H9 (cell line): ENCODE measurements at regions not wholly inside any gene's neighbourhood (a gene's known extent, or its start where the extent isn't known, plus 50 kb on each side); places are given as distances from the start of the nearest gene placed in this dataset.

Experiments used
- DNase-seq: peaks from one replicate; pipeline ENCODE4 v3.0.0-alpha.2; 2017
- H2AFZ ChIP-seq: one replicate; pipeline ENCODE4 v1.6.1; 2013; ENCODE audit warnings: mild to moderate bottlenecking, low read length, control low read depth, moderate library complexity
- H2AK5ac ChIP-seq: 2 replicates; pipeline ENCODE4 v1.6.1; 2013; ENCODE audit warnings: low read length, control low read depth, mixed read lengths; ENCODE audit not compliant: insufficient read length
- H2BK120ac ChIP-seq: one replicate; pipeline ENCODE4 v1.6.1; 2013; ENCODE audit warnings: low read depth, mild to moderate bottlenecking, low read length, control low read depth, inconsistent platforms; ENCODE audit not compliant: poor library complexity, severe bottlenecking
- H2BK12ac ChIP-seq: 2 replicates; pipeline ENCODE4 v1.6.1; 2013; ENCODE audit warnings: low read length, control low read depth, mixed read lengths, low read depth; ENCODE audit not compliant: insufficient read length
- H2BK15ac ChIP-seq: 2 replicates; pipeline ENCODE4 v1.6.1; 2013; ENCODE audit warnings: low read depth, low read length, control low read depth
- H2BK20ac ChIP-seq: one replicate; pipeline ENCODE4 v1.6.1; 2013; ENCODE audit warnings: low read depth, mild to moderate bottlenecking, low read length, control low read depth, inconsistent platforms; ENCODE audit not compliant: poor library complexity, severe bottlenecking
- H2BK5ac ChIP-seq: 2 replicates; pipeline ENCODE4 v1.6.1; 2013; ENCODE audit warnings: low read length, control low read depth, mixed read lengths; ENCODE audit not compliant: insufficient read length
- H3K14ac ChIP-seq: 2 replicates; pipeline ENCODE4 v1.6.1; 2013; ENCODE audit warnings: low read length, control low read depth; ENCODE audit not compliant: insufficient read depth
- H3K18ac ChIP-seq: 2 replicates; pipeline ENCODE4 v1.6.1; 2013; ENCODE audit warnings: low read depth, mild to moderate bottlenecking, mixed read lengths, low read length, control low read depth; ENCODE audit not compliant: insufficient read length
- H3K23ac ChIP-seq: 2 replicates; pipeline ENCODE4 v1.6.1; 2013; ENCODE audit warnings: low read length, control low read depth, mixed read lengths, low read depth; ENCODE audit not compliant: insufficient read length
- H3K23me2 ChIP-seq: 2 replicates; pipeline ENCODE4 v1.6.1; 2013; ENCODE audit warnings: low read depth, mild to moderate bottlenecking, mixed read lengths, low read length, control low read depth; ENCODE audit not compliant: insufficient read length, poor library complexity, severe bottlenecking
- H3K27ac ChIP-seq: 2 replicates; pipeline ENCODE4 v1.5.1; 2013; ENCODE audit warnings: low read length, control low read depth, mixed read lengths, low read depth; ENCODE audit not compliant: insufficient read length
- H3K27me3 ChIP-seq: 2 replicates; pipeline ENCODE4 v1.6.1; 2013; ENCODE audit warnings: low read length, control low read depth, inconsistent platforms; ENCODE audit not compliant: insufficient read depth
- H3K4ac ChIP-seq: 2 replicates; pipeline ENCODE4 v1.6.1; 2013; ENCODE audit warnings: low read depth, mild to moderate bottlenecking, control low read depth, inconsistent platforms, low read length, moderate library complexity
- H3K4me1 ChIP-seq: 2 replicates; pipeline ENCODE4 v1.6.1; 2013; ENCODE audit warnings: low read length, control low read depth, inconsistent platforms; ENCODE audit not compliant: insufficient read depth
- H3K4me2 ChIP-seq: 2 replicates; pipeline ENCODE4 v1.6.1; 2013; ENCODE audit warnings: low read length, control low read depth, mixed read lengths; ENCODE audit not compliant: insufficient read length, insufficient read depth
- H3K56ac ChIP-seq: 2 replicates; pipeline ENCODE4 v1.6.1; 2013; ENCODE audit warnings: low read depth, mild to moderate bottlenecking, mixed read lengths, low read length, control low read depth; ENCODE audit not compliant: insufficient read length
- H3K79me1 ChIP-seq: 2 replicates; pipeline ENCODE4 v1.6.1; 2013; ENCODE audit warnings: low read depth, mild to moderate bottlenecking, moderate library complexity, low read length, control low read depth, inconsistent platforms; ENCODE audit not compliant: insufficient read depth, poor library complexity, severe bottlenecking
- H3K79me2 ChIP-seq: 2 replicates; pipeline ENCODE4 v1.6.1; 2013; ENCODE audit warnings: low read length, control low read depth, inconsistent platforms; ENCODE audit not compliant: insufficient read depth
- H3K9ac ChIP-seq: 2 replicates; pipeline ENCODE4 v1.6.1; 2013; ENCODE audit warnings: low read length, control low read depth, mixed read lengths; ENCODE audit not compliant: insufficient read length; ENCODE audit errors: extremely low read depth
- H3K9me3 ChIP-seq: one replicate; pipeline ENCODE4 v1.6.1; 2013; ENCODE audit warnings: low read depth, low read length, inconsistent platforms; ENCODE audit not compliant: control insufficient read depth
- H3T11ph ChIP-seq: one replicate; pipeline ENCODE4 v1.6.1; 2013; ENCODE audit warnings: mild to moderate bottlenecking, low read length, control low read depth, inconsistent platforms
- H4K20me1 ChIP-seq: one replicate; pipeline ENCODE4 v1.6.1; 2013; ENCODE audit not compliant: control insufficient read depth, insufficient read length, insufficient read depth
- H4K5ac ChIP-seq: 2 replicates; pipeline ENCODE4 v1.6.1; 2013; ENCODE audit warnings: low read depth, mild to moderate bottlenecking, mixed read lengths, low read length, control low read depth; ENCODE audit not compliant: insufficient read length
- H4K8ac ChIP-seq: replicated peaks from 2 replicates; pipeline ENCODE4 v1.6.1; 2013; ENCODE audit warnings: low read length, control low read depth, mixed read lengths, low read depth; ENCODE audit not compliant: insufficient read length
- H4K91ac ChIP-seq: 2 replicates; pipeline ENCODE4 v1.6.1; 2013; ENCODE audit warnings: low read depth, mild to moderate bottlenecking, moderate library complexity, mixed read lengths, low read length, control low read depth; ENCODE audit not compliant: insufficient read length
- H3K27ac Mint-ChIP-seq, 3 experiments: 2 replicates in 2 of 3; 3 replicates in 1 of 3; pipeline ENCODE4 v1.8.0; 2020 to 2021; ENCODE audit warnings: mixed read lengths in 3 of 3, mild to moderate bottlenecking in 1 of 3, moderate library complexity in 1 of 3
- H3K27me3 Mint-ChIP-seq: 2 replicates; pipeline ENCODE4 v1.8.0; 2021; ENCODE audit warnings: low read depth, mild to moderate bottlenecking, moderate library complexity, mixed read lengths
- H3K36me3 Mint-ChIP-seq, 3 experiments: 2 replicates in 2 of 3; 3 replicates in 1 of 3; pipeline ENCODE4 v1.8.0; 2020 to 2021; ENCODE audit warnings: low read depth in 3 of 3, mixed read lengths in 3 of 3; ENCODE audit not compliant: insufficient read depth in 1 of 3
- H3K4me1 Mint-ChIP-seq, 2 experiments: 2 replicates each; pipeline ENCODE4 v1.8.0; 2020; ENCODE audit warnings: mixed read lengths in 2 of 2
- H3K4me3 Mint-ChIP-seq, 2 experiments: 2 replicates in 1 of 2; 3 replicates in 1 of 2; pipeline ENCODE4 v1.8.0; 2020 to 2021; ENCODE audit warnings: mild to moderate bottlenecking in 2 of 2, mixed read lengths in 2 of 2, moderate library complexity in 1 of 2
- H3K9me3 Mint-ChIP-seq, 2 experiments: 2 replicates in 1 of 2; 3 replicates in 1 of 2; pipeline ENCODE4 v1.8.0; 2020; ENCODE audit warnings: mild to moderate bottlenecking in 2 of 2, mixed read lengths in 2 of 2, moderate library complexity in 1 of 2
- WGBS: extraction: QIAGEN DNeasy Blood & Tissue Kit; methylation state at CpG from one replicate; pipeline ENCODE4 v1.1.7; 2013; ENCODE audit warnings: missing lambda C conversion rate, low lambda C conversion rate, mixed read lengths; ENCODE audit not compliant: insufficient read length; ENCODE audit errors: extremely low coverage; 5-methylcytosine and 5-hydroxymethylcytosine counted together
- TF ChIP-seq, protein P1 (sequence below): fragments of 200-600 bp; sonication (generic); conservative IDR thresholded peaks from 3 replicates; pipeline ENCODE4 v1.8.0; 2021; ENCODE audit warnings: antibody characterized with exemption, mild to moderate bottlenecking

DNA sequence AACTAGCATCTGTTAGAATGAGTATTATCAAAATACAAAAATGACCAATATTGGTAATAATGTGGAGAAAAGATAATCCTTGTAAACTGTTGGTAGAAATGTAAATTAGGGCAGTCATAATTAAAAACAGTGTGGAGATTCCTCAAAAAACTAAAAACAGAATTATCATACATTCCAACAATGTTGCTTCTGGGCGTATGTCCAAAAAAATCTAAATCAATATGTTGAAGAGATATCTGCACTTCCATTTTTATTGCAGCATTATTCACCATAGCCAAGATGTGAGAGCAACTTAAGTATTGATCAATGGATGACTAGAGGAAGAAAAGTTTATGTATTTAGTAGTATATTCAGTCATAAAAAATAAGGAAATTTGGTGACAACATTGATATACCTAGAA is 59.8 kb upstream of the OR9G4 start:
- no CpG with 5 or more reads among the region's 1 CpG for WGBS

More for the DNA sequence above, 59.8 kb upstream of the OR9G4 start:
- H4K20me1 ChIP-seq = no peaks in the 10 kb centered on the region
- no peak overlapping the region for H2BK120ac ChIP-seq
- H3K56ac ChIP-seq = no peak overlapping the region
- no peak overlapping the region for H4K91ac ChIP-seq
- H3K18ac ChIP-seq = no peak overlapping the region
- no peak overlapping the region for H3K27ac ChIP-seq
- H2BK12ac ChIP-seq = no peak overlapping the region
- no peak overlapping the region for H3T11ph ChIP-seq
- no peak overlapping the region for H3K4ac ChIP-seq
- no peak overlapping the region for H2BK15ac ChIP-seq
- no peaks in the 10 kb centered on the region for H3K9me3 ChIP-seq
- H4K8ac ChIP-seq = no peak overlapping the region
- H3K36me3 Mint-ChIP-seq = peaks cover 0 to 7% (median 0%) of the 10 kb centered on the region in 3 experiments; a peak in 1 of 7 replicates
- no peak overlapping the region for H3K23ac ChIP-seq
- no peak overlapping the region for H2BK20ac ChIP-seq
- H3K27me3 ChIP-seq = no peaks in the 10 kb centered on the region
- H3K14ac ChIP-seq = no peak overlapping the region
- no peak overlapping the region for H3K4me3 Mint-ChIP-seq
- H2AK5ac ChIP-seq = no peak overlapping the region
- H3K4me1 Mint-ChIP-seq = no peaks in the 10 kb centered on the region
- TF ChIP-seq, protein P1, sequence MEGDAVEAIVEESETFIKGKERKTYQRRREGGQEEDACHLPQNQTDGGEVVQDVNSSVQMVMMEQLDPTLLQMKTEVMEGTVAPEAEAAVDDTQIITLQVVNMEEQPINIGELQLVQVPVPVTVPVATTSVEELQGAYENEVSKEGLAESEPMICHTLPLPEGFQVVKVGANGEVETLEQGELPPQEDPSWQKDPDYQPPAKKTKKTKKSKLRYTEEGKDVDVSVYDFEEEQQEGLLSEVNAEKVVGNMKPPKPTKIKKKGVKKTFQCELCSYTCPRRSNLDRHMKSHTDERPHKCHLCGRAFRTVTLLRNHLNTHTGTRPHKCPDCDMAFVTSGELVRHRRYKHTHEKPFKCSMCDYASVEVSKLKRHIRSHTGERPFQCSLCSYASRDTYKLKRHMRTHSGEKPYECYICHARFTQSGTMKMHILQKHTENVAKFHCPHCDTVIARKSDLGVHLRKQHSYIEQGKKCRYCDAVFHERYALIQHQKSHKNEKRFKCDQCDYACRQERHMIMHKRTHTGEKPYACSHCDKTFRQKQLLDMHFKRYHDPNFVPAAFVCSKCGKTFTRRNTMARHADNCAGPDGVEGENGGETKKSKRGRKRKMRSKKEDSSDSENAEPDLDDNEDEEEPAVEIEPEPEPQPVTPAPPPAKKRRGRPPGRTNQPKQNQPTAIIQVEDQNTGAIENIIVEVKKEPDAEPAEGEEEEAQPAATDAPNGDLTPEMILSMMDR = no peak
- no peaks in the 10 kb centered on the region for H3K23me2 ChIP-seq
- H4K5ac ChIP-seq = no peak overlapping the region
- no peaks in the 10 kb centered on the region for H3K27me3 Mint-ChIP-seq
- H2AFZ ChIP-seq = no peak overlapping the region
- H3K79me1 ChIP-seq = no peaks in the 10 kb centered on the region
- peaks cover 4 to 5% of the 10 kb centered on the region in 2 experiments; a peak in 3 of 5 replicates for H3K9me3 Mint-ChIP-seq
- H3K79me2 ChIP-seq = no peaks in the 10 kb centered on the region
- DNase-seq = no peak
- no peaks in the 10 kb centered on the region for H3K4me1 ChIP-seq
- H3K9ac ChIP-seq = no peak overlapping the region
- H3K27ac Mint-ChIP-seq = no peak overlapping the region
- no peak overlapping the region for H3K4me2 ChIP-seq
- no peak overlapping the region for H2BK5ac ChIP-seq
